GM23338 (cell line): ENCODE measurements at regions not wholly inside any gene's neighbourhood (a gene's known extent, or its start where the extent isn't known, plus 50 kb on each side); places are given as distances from the start of the nearest gene placed in this dataset.

Source experiments
- CREB1 ChIP-seq: fragments of 250-450 bp; sonication (Bioruptor Pico); IDR thresholded peaks from 2 replicates; pipeline ENCODE4 v1.5.0; 2020; ENCODE audit warnings: low read depth, mild to moderate bottlenecking, moderate library complexity
- EZH2 ChIP-seq: fragments of 200-600 bp; sonication (generic); IDR thresholded peaks from one replicate; pipeline ENCODE4 v1.8.0; 2017; ENCODE audit warnings: antibody characterized with exemption, mild to moderate bottlenecking, low read depth; ENCODE audit not compliant: unreplicated experiment
- EZH2phosphoT487 ChIP-seq: fragments of 200-600 bp; sonication (generic); IDR thresholded peaks from one replicate; pipeline ENCODE4 v1.8.1; 2018; ENCODE audit warnings: antibody characterized with exemption; ENCODE audit not compliant: unreplicated experiment
- JUNB ChIP-seq: IDR thresholded peaks from one replicate; pipeline ENCODE4 v1.6.1; 2016; ENCODE audit warnings: antibody characterized with exemption; ENCODE audit not compliant: unreplicated experiment
- NANOG ChIP-seq: IDR thresholded peaks from 2 replicates; pipeline ENCODE4 v1.6.1; 2016; ENCODE audit warnings: antibody characterized with exemption, borderline replicate concordance
- POLR2AphosphoS5 ChIP-seq: IDR thresholded peaks from 2 replicates; pipeline ENCODE4 v1.6.1; 2016; ENCODE audit warnings: antibody characterized with exemption, low read depth
- STAT1 ChIP-seq: IDR thresholded peaks from one replicate; pipeline ENCODE4 v1.6.1; 2016; ENCODE audit warnings: antibody characterized with exemption; ENCODE audit not compliant: unreplicated experiment
- ZNF114 ChIP-seq: fragments of 250-450 bp; sonication (Bioruptor Pico); IDR thresholded peaks from 2 replicates; pipeline ENCODE4 v1.5.0; 2020; ENCODE audit warnings: mild to moderate bottlenecking, moderate library complexity
- ZNF331 ChIP-seq: fragments of 250-450 bp; sonication (Bioruptor Pico); IDR thresholded peaks from 2 replicates; pipeline ENCODE4 v1.5.0; 2020; ENCODE audit warnings: low read depth, mild to moderate bottlenecking, moderate library complexity
- TF ChIP-seq, protein P1 (sequence below), 2 experiments: fragments of 200-600 bp in 1 of 2; sonication (generic) in 1 of 2; conservative IDR thresholded peaks; 2 replicates each; pipeline versions ENCODE4 v1.5.1 to v1.6.1; 2016 to 2017; ENCODE audit warnings: antibody characterized with exemption in 2 of 2, low read depth in 2 of 2, mild to moderate bottlenecking in 2 of 2, moderate library complexity in 1 of 2
- TF ChIP-seq, protein P2 (sequence below): IDR thresholded peaks from one replicate; pipeline ENCODE4 v1.6.1; 2018; ENCODE audit warnings: antibody characterized with exemption; ENCODE audit not compliant: unreplicated experiment
- TF ChIP-seq, protein P3 (sequence below): IDR thresholded peaks from 2 replicates; pipeline ENCODE4 v1.6.1; 2016; ENCODE audit warnings: antibody characterized with exemption
- TF ChIP-seq, protein P4 (sequence below): fragments of 250-450 bp; sonication (Bioruptor Pico); IDR thresholded peaks from 2 replicates; pipeline ENCODE4 v1.5.0; 2020; ENCODE audit warnings: mild to moderate bottlenecking, moderate library complexity

- TF ChIP-seq POLR2AphosphoS5 (no peak), CREB1 (no peak), EZH2 (no peak), EZH2phosphoT487 (no peak), STAT1 (no peak), JUNB (no peak), ZNF331 (no peak), ZNF114 (CRISPR knock-in tag) (no peak), NANOG (no peak)
- TF ChIP-seq, protein P1, sequence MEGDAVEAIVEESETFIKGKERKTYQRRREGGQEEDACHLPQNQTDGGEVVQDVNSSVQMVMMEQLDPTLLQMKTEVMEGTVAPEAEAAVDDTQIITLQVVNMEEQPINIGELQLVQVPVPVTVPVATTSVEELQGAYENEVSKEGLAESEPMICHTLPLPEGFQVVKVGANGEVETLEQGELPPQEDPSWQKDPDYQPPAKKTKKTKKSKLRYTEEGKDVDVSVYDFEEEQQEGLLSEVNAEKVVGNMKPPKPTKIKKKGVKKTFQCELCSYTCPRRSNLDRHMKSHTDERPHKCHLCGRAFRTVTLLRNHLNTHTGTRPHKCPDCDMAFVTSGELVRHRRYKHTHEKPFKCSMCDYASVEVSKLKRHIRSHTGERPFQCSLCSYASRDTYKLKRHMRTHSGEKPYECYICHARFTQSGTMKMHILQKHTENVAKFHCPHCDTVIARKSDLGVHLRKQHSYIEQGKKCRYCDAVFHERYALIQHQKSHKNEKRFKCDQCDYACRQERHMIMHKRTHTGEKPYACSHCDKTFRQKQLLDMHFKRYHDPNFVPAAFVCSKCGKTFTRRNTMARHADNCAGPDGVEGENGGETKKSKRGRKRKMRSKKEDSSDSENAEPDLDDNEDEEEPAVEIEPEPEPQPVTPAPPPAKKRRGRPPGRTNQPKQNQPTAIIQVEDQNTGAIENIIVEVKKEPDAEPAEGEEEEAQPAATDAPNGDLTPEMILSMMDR (conservative IDR thresholded peaks at IDR 0.05; ENCODE audit: low read depth in 2 of 2), result no peak
- TF ChIP-seq, protein P2, sequence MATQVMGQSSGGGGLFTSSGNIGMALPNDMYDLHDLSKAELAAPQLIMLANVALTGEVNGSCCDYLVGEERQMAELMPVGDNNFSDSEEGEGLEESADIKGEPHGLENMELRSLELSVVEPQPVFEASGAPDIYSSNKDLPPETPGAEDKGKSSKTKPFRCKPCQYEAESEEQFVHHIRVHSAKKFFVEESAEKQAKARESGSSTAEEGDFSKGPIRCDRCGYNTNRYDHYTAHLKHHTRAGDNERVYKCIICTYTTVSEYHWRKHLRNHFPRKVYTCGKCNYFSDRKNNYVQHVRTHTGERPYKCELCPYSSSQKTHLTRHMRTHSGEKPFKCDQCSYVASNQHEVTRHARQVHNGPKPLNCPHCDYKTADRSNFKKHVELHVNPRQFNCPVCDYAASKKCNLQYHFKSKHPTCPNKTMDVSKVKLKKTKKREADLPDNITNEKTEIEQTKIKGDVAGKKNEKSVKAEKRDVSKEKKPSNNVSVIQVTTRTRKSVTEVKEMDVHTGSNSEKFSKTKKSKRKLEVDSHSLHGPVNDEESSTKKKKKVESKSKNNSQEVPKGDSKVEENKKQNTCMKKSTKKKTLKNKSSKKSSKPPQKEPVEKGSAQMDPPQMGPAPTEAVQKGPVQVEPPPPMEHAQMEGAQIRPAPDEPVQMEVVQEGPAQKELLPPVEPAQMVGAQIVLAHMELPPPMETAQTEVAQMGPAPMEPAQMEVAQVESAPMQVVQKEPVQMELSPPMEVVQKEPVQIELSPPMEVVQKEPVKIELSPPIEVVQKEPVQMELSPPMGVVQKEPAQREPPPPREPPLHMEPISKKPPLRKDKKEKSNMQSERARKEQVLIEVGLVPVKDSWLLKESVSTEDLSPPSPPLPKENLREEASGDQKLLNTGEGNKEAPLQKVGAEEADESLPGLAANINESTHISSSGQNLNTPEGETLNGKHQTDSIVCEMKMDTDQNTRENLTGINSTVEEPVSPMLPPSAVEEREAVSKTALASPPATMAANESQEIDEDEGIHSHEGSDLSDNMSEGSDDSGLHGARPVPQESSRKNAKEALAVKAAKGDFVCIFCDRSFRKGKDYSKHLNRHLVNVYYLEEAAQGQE, result no peak
- TF ChIP-seq, protein P3, sequence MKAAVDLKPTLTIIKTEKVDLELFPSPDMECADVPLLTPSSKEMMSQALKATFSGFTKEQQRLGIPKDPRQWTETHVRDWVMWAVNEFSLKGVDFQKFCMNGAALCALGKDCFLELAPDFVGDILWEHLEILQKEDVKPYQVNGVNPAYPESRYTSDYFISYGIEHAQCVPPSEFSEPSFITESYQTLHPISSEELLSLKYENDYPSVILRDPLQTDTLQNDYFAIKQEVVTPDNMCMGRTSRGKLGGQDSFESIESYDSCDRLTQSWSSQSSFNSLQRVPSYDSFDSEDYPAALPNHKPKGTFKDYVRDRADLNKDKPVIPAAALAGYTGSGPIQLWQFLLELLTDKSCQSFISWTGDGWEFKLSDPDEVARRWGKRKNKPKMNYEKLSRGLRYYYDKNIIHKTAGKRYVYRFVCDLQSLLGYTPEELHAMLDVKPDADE, result no peak
- TF ChIP-seq, protein P4, sequence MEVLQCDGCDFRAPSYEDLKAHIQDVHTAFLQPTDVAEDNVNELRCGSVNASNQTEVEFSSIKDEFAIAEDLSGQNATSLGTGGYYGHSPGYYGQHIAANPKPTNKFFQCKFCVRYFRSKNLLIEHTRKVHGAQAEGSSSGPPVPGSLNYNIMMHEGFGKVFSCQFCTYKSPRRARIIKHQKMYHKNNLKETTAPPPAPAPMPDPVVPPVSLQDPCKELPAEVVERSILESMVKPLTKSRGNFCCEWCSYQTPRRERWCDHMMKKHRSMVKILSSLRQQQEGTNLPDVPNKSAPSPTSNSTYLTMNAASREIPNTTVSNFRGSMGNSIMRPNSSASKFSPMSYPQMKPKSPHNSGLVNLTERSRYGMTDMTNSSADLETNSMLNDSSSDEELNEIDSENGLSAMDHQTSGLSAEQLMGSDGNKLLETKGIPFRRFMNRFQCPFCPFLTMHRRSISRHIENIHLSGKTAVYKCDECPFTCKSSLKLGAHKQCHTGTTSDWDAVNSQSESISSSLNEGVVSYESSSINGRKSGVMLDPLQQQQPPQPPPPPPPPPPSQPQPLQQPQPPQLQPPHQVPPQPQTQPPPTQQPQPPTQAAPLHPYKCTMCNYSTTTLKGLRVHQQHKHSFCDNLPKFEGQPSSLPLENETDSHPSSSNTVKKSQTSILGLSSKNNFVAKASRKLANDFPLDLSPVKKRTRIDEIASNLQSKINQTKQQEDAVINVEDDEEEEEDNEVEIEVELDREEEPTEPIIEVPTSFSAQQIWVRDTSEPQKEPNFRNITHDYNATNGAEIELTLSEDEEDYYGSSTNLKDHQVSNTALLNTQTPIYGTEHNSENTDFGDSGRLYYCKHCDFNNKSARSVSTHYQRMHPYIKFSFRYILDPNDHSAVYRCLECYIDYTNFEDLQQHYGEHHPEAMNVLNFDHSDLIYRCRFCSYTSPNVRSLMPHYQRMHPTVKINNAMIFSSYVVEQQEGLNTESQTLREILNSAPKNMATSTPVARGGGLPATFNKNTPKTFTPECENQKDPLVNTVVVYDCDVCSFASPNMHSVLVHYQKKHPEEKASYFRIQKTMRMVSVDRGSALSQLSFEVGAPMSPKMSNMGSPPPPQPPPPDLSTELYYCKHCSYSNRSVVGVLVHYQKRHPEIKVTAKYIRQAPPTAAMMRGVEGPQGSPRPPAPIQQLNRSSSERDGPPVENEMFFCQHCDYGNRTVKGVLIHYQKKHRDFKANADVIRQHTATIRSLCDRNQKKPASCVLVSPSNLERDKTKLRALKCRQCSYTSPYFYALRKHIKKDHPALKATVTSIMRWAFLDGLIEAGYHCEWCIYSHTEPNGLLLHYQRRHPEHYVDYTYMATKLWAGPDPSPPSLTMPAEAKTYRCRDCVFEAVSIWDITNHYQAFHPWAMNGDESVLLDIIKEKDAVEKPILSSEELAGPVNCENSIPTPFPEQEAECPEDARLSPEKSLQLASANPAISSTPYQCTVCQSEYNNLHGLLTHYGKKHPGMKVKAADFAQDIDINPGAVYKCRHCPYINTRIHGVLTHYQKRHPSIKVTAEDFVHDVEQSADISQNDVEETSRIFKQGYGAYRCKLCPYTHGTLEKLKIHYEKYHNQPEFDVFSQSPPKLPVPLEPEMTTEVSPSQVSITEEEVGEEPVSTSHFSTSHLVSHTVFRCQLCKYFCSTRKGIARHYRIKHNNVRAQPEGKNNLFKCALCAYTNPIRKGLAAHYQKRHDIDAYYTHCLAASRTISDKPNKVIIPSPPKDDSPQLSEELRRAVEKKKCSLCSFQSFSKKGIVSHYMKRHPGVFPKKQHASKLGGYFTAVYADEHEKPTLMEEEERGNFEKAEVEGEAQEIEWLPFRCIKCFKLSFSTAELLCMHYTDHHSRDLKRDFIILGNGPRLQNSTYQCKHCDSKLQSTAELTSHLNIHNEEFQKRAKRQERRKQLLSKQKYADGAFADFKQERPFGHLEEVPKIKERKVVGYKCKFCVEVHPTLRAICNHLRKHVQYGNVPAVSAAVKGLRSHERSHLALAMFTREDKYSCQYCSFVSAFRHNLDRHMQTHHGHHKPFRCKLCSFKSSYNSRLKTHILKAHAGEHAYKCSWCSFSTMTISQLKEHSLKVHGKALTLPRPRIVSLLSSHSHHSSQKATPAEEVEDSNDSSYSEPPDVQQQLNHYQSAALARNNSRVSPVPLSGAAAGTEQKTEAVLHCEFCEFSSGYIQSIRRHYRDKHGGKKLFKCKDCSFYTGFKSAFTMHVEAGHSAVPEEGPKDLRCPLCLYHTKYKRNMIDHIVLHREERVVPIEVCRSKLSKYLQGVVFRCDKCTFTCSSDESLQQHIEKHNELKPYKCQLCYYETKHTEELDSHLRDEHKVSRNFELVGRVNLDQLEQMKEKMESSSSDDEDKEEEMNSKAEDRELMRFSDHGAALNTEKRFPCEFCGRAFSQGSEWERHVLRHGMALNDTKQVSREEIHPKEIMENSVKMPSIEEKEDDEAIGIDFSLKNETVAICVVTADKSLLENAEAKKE (CRISPR knock-in tag), result no peak
Observed at GRCh38 chr3:166630190-166630589, 749.9 kb downstream of the ZBBX start.
